ENCODE measurements at regions not wholly inside any gene's neighbourhood (a gene's known extent, or its start where the extent isn't known, plus 50 kb on each side); places are given as distances from the start of the nearest gene placed in this dataset.

GRCh38 chr16:73385696-73386095 lies 337.8 kb upstream of the ZFHX3 start:
- DNase-seq, result no peak

GRCh38 chr16:73384506-73385089 lies 336.7 kb upstream of the ZFHX3 start:
- no peak for DNase-seq

- DNase-seq, result no peak
Observed at GRCh38 chr16:73383988-73384365, 336.0 kb upstream of the ZFHX3 start.

- no peak for DNase-seq
Observed at GRCh38 chr16:73383195-73383987, 335.5 kb upstream of the ZFHX3 start.

GRCh38 chr16:73378471-73378870 lies 330.5 kb upstream of the ZFHX3 start:
- DNase-seq, result no peak

- DNase-seq, result no peak
Observed at GRCh38 chr16:73371584-73372319, 323.8 kb upstream of the ZFHX3 start.

GRCh38 chr16:73369851-73370250 lies 321.9 kb upstream of the ZFHX3 start:
- no peak for DNase-seq

GRCh38 chr16:73368715-73369114 lies 320.8 kb upstream of the ZFHX3 start:
- DNase-seq, result no peak

GRCh38 chr16:73365016-73365551 lies 317.2 kb upstream of the ZFHX3 start:
- DNase-seq, result peak; percentile 13

GRCh38 chr16:73364413-73364812 lies 316.5 kb upstream of the ZFHX3 start:
- no peak for DNase-seq

- no peak for DNase-seq
Observed at GRCh38 chr16:73361061-73361460, 313.1 kb upstream of the ZFHX3 start.

GRCh38 chr16:73356401-73357079 lies 308.6 kb upstream of the ZFHX3 start:
- DNase-seq, result no peak

GRCh38 chr16:73355981-73356380 lies 308.1 kb upstream of the ZFHX3 start:
- DNase-seq, result no peak

GRCh38 chr16:73354434-73354833 lies 306.5 kb upstream of the ZFHX3 start:
- no peak for DNase-seq

GRCh38 chr16:73350707-73351452 lies 303.0 kb upstream of the ZFHX3 start:
- DNase-seq, result no peak

GRCh38 chr16:73347500-73348375 lies 299.8 kb upstream of the ZFHX3 start:
- no peak for DNase-seq

- DNase-seq, result peak; percentile 36
Observed at GRCh38 chr16:73339821-73340220, 291.9 kb upstream of the ZFHX3 start.

- no peak for DNase-seq
Observed at GRCh38 chr16:73337373-73338296, 289.7 kb upstream of the ZFHX3 start.

GRCh38 chr16:73329358-73330286 lies 281.7 kb upstream of the ZFHX3 start:
- no peak for DNase-seq
